Fibroblast of lung (primary cell): ENCODE measurements at regions not wholly inside any gene's neighbourhood (a gene's known extent, or its start where the extent isn't known, plus 50 kb on each side); places are given as distances from the start of the nearest gene placed in this dataset.

Experiments
- DNase-seq, 2 donors: peaks; one replicate each; pipeline versions ENCODE4 v3.0.0 to v3.0.0-alpha.2; 2010; ENCODE audit warnings: low read depth in 2 of 2
- H2AFZ ChIP-seq: 2 replicates; pipeline ENCODE4 v1.5.1; 2012; ENCODE audit warnings: low read length, control low read depth, inconsistent platforms
- H3K27ac ChIP-seq: 2 replicates; pipeline ENCODE4 v1.5.1; 2011; ENCODE audit warnings: low read length, control low read depth; ENCODE audit not compliant: insufficient read depth
- H3K27me3 ChIP-seq: 2 replicates; pipeline ENCODE4 v1.5.1; 2011; ENCODE audit warnings: mild to moderate bottlenecking, low read length; ENCODE audit not compliant: control insufficient read depth, insufficient read depth
- H3K36me3 ChIP-seq: 2 replicates; pipeline ENCODE4 v1.5.1; 2011; ENCODE audit warnings: low read length; ENCODE audit not compliant: control insufficient read depth, insufficient read depth
- H3K4me1 ChIP-seq: 2 replicates; pipeline ENCODE4 v1.5.1; 2011; ENCODE audit warnings: low read length; ENCODE audit not compliant: control insufficient read depth, insufficient read depth; ENCODE audit errors: extremely low read depth
- H3K4me2 ChIP-seq: 2 replicates; pipeline ENCODE4 v1.5.1; 2011; ENCODE audit warnings: low read length, control low read depth; ENCODE audit not compliant: insufficient read depth; ENCODE audit errors: extremely low read depth
- H3K4me3 ChIP-seq, 4 experiments: fragments of 200-600 bp in 1 of 4; sonication (generic) in 1 of 4; replicated peaks in 1 of 4; 2 replicates each; pipeline ENCODE4 v1.5.1; 2011 to 2016; ENCODE audit warnings: low read length in 4 of 4, low read depth in 3 of 4, mild to moderate bottlenecking in 3 of 4, control low read depth in 2 of 4, inconsistent platforms in 1 of 4, mixed read lengths in 1 of 4; ENCODE audit not compliant: insufficient read depth in 1 of 4; ENCODE audit errors: control extremely low read depth in 1 of 4
- H3K79me2 ChIP-seq: 2 replicates; pipeline ENCODE4 v1.5.1; 2012; ENCODE audit warnings: mild to moderate bottlenecking, low read length, inconsistent platforms; ENCODE audit not compliant: control insufficient read depth, insufficient read depth
- H3K9ac ChIP-seq: 2 replicates; pipeline ENCODE4 v1.5.1; 2011; ENCODE audit warnings: mild to moderate bottlenecking, low read length, control low read depth; ENCODE audit not compliant: insufficient read depth
- H3K9me3 ChIP-seq: 2 replicates; pipeline ENCODE4 v1.5.1; 2012; ENCODE audit warnings: low read depth, low read length; ENCODE audit not compliant: control insufficient read depth, insufficient read depth
- H4K20me1 ChIP-seq: 2 replicates; pipeline ENCODE4 v1.5.1; 2011; ENCODE audit warnings: low read length; ENCODE audit not compliant: control insufficient read depth, insufficient read depth; ENCODE audit errors: extremely low read depth
- CTCF ChIP-seq, 2 donors: IDR thresholded peaks in 1 of 2; conservative IDR thresholded peaks in 1 of 2; 1 replicate in 1 of 2; 2 replicates in 1 of 2; pipeline ENCODE4 v1.5.1; 2011 to 2012; ENCODE audit warnings: low read length in 2 of 2, control low read depth in 1 of 2, inconsistent platforms in 1 of 2, low read depth in 1 of 2, mild to moderate bottlenecking in 1 of 2
- EZH2 ChIP-seq: IDR thresholded peaks from 2 replicates; pipeline ENCODE4 v1.5.1; 2012; ENCODE audit warnings: low read length, control low read depth, mild to moderate bottlenecking; ENCODE audit errors: missing control alignments

GRCh38 chr6:4587171-4587570, 189.0 kb upstream of the CDYL start:
- DNase-seq = no peak
- Histone ChIP-seq H3K4me3 (no peak overlapping the region), H3K4me1 (peaks cover 7% of the 10 kb centered on the region), H3K27me3 (no peaks in the 10 kb centered on the region), H3K9me3 (no peaks in the 10 kb centered on the region), H3K27ac (no peak overlapping the region), H3K9ac (no peak overlapping the region), H3K36me3 (no peaks in the 10 kb centered on the region), H2AFZ (no peak overlapping the region), H4K20me1 (no peaks in the 10 kb centered on the region), H3K79me2 (no peaks in the 10 kb centered on the region), H3K4me2 (no peak overlapping the region)
- TF ChIP-seq EZH2 = no peak
- no peak for TF ChIP-seq CTCF (conservative IDR thresholded peaks at IDR 0.05 in 1 of 2, IDR thresholded peaks at IDR 0.05 in 1 of 2; ENCODE audit: low read depth in 1 of 2, low read length in 2 of 2)

DNA sequence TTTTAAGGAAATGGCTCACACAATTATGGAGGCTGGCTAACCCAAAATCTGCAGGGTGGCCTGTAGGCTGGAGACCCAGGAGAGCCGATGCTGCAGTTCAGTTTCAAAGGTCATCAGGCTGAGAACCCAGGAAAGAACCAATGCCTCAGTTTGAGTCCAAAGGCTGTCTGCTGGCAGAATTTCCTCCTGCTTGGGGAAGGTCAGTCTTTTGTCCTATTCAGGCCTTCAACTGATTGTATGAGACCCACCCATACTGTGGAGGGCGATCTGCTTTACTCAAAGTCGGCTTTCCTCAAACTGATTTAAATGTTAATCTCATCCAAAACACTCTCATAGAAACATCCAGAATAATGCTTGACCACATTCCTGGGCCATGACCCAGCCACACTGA, 189.7 kb upstream of the CDYL start:
- Histone ChIP-seq H4K20me1 (no peaks in the 10 kb centered on the region), H3K9me3 (no peaks in the 10 kb centered on the region), H3K27ac (no peak overlapping the region), H3K9ac (no peak overlapping the region), H3K4me2 (no peak overlapping the region), H3K36me3 (no peaks in the 10 kb centered on the region), H3K4me3 (no peak overlapping the region), H3K27me3 (no peaks in the 10 kb centered on the region), H2AFZ (no peak overlapping the region), H3K4me1 (peaks cover 11% of the 10 kb centered on the region), H3K79me2 (no peaks in the 10 kb centered on the region)
- no peak for TF ChIP-seq EZH2
- TF ChIP-seq CTCF (conservative IDR thresholded peaks at IDR 0.05 in 1 of 2, IDR thresholded peaks at IDR 0.05 in 1 of 2; ENCODE audit: low read depth in 1 of 2, low read length in 2 of 2) = no peak
- no peak for DNase-seq

DNA sequence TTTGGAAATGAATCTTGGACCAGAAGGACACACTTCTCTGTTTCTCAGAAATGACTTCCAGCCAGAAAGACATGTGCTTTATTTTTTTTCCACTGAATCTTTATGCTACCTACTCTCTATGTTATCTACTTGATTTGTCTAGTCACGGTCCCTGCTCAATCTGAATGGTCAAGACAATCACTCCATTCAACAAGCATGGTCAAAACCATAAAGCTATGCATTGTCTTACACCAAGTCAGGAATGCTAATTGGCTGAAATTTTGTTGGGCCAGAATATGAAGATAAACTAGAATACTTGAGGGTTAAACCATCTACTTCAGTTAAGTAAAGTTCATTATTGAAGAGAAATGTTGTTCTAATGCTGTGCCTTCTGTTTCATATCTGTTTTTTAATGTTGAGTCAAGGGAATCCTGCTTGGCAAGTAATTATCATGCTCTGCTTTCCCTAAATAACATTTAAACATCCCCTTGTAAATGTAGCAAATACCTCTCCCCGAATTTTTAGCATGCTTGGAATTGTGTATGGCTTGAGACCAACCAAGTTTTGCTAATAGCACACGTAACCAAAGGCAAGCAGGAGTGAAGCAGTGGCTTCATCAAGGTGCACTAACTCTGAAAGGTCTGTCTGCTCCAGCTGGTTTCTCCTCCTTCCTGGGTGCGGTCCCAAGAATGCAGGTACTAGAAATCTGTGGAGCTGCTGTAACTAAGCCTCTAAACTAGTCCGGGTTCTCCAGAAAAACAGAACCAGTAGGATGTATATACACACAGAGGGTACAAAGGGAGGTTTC, 190.3 kb upstream of the CDYL start:
- Histone ChIP-seq H3K4me1 (peaks cover 11% of the 10 kb centered on the region), H3K79me2 (no peaks in the 10 kb centered on the region), H3K9ac (no peak overlapping the region), H3K27me3 (no peaks in the 10 kb centered on the region), H3K27ac (no peak overlapping the region), H4K20me1 (no peaks in the 10 kb centered on the region), H3K36me3 (no peaks in the 10 kb centered on the region), H3K9me3 (no peaks in the 10 kb centered on the region), H3K4me3 (no peak overlapping the region), H2AFZ (no peak overlapping the region), H3K4me2 (no peak overlapping the region)
- TF ChIP-seq EZH2 = no peak
- no peak for TF ChIP-seq CTCF (conservative IDR thresholded peaks at IDR 0.05 in 1 of 2, IDR thresholded peaks at IDR 0.05 in 1 of 2; ENCODE audit: low read depth in 1 of 2, low read length in 2 of 2)
- DNase-seq = no peak
